OCI-M2 (cell line): ENCODE measurements at regions not wholly inside any gene's neighbourhood (a gene's known extent, or its start where the extent isn't known, plus 50 kb on each side); places are given as distances from the start of the nearest gene placed in this dataset.
"Not testable (repeated sequence)": the region's sequence is repeated elsewhere in the genome, so short reads cannot be mapped to it uniquely, and the experiment has no call there.

ENCODE experiments used
- DNase-seq: peaks from one replicate; lab custom pipeline; 2025; ENCODE audit not compliant: unreplicated experiment; lab: John Stamatoyannopoulos, UW

DNA sequence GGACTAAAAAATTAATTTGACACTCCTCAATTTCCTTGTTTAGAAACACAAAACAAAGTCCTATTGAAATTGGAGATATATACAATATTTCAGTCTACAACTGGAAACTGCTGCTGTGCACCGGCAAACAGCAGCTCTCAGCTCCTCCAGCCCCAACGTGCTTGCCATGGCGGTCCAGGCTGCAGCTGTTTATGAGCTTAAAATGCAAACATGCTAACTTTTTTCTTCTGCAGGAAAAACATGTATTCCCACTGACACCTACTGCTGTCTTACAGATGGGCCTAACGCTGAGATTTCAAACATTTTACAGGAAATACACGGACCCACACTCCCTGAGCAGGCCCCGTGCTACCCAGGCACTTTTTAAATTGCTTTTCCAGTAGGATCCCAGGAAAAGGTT, 195.5 kb downstream of the BCL11A start:
- no peak for DNase-seq

DNA sequence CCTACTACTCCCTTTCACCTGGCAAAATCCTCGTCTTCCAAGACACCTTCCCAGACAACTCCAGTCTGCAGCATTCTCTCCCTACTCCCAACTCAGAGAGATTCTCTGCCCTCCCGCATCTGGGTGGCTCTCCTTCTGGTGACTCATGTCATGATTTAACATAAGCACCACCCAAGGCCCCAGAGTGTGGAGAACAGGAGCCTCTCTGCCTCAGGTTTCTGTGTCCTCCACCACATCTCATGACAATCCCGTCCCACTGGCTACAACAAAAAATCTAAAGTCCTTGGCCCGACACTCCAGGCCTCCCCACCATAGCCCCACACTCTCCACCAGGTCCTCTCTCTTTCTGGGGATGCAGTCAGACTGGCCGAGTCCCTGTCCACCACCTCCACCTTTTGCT, 197.1 kb downstream of the BCL11A start:
- no peak for DNase-seq

DNA sequence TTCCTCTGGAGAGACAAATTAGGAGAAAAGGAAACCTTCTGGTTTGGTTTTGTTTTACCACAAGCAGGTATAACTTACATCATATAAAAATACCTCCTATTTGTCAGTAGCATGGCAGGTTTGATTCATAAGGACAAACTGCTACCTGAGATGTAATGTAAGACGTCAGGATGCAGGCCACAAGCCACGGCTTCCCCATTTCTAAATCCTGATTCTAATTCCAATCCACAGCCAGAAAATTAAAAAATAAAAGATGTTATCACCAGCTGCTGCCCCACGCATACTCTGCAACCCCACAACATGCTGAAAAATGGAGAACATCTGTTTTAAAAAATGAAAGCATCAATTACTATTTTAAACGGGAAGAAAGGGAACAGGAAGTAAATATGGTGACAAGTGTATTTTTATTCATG, 197.6 kb downstream of the BCL11A start:
- no peak for DNase-seq

DNA sequence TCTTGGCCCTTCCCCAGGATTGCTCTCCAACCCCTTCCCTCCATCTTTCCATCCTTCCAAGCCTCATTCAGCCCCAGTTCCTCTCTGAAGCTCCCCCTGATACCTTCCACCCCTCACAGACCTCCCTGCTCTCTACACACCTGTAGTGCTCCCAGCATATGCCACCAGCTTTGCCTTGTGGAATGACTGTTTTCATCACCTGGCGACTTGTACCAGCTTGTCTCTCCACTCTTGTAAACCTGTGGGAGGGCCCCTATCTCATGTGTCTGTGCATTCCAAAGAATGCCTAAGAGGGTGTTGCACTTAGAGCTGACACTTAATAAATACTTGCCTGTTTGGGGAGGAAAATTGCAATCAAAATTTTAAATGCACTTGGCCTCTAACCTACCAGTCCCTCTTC, 198.7 kb downstream of the BCL11A start:
- DNase-seq, result no peak

DNA sequence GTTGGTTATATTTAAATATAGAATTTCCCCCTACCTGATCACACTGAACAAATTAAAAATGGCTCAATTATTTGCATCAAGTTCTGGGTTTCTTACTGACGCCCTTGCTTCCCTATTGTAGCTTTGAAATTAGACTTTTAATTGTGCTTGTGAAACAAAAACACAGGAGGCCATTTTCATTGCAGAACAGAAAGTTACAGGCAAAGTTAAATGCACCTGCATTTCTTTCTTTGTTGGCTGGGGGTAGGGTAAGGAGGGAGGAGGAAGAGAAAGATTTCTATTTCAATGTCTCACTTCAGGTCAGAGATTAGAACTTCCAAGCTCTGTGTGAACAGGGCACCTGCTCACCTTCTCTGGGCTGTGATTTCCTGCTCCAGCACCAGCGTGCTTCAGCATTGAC, 199.6 kb downstream of the BCL11A start:
- DNase-seq, result no peak

DNA sequence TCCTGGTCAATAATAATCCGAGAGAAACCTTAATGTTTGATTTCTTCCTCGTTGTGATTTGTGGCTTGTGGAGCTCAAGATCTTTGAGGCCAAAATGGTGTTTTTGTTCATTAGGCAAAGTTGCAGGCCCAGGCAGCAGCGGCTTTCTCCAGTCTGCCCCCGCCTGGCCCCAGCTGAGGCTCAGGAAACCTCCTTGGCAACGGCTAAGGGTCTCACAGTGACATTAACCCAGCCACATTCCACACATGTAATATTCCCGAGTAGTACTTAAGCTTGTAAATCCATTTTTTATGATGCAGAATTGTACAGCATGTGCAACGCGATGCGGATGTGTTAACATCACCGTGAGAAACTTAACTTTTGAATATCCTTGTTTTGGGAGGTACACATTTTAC, 200.1 kb downstream of the BCL11A start:
- DNase-seq, result no peak

DNA sequence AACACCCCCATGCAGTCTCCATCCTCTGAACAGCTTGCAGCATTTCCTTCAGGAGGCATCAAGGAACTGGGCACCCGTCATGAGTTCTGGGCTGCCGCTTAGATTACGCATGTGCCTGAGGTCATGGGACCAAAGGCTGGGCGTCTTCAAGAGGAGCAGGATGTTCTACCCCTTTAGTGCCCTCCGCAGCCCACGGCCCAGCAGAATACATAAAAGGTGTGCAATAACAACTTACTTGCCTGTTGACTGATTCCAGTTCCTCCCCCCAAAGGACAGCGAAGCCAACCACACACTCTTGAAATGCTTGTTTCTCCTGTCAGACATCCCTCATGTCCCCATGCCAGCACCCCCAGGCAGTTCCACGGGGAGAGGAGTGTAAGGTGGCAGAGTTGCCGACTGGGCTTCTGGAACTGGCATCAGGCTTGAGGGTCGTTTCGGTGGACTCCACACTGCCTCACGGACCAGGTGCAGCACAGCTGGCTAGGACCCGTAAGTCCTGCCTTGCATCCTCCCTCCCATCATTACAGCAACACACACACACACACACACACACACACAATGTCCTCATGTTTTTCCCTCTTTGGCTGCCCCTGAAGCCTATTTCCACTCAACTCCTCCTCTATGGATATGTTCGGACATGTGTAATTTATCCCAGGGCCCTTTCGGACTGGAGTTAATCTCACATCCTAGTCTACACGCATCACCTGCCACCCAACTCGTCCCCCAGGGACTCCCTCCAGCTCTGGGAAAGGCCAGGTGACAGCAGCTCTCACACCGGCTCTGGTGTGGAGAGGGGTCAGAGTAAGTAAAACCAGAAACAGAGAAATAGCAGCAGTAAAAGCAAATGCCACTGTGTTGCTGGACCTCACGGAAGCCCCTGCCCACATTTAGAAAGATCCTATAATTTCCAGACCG, 200.7 kb downstream of the BCL11A start:
- no peak for DNase-seq

DNA sequence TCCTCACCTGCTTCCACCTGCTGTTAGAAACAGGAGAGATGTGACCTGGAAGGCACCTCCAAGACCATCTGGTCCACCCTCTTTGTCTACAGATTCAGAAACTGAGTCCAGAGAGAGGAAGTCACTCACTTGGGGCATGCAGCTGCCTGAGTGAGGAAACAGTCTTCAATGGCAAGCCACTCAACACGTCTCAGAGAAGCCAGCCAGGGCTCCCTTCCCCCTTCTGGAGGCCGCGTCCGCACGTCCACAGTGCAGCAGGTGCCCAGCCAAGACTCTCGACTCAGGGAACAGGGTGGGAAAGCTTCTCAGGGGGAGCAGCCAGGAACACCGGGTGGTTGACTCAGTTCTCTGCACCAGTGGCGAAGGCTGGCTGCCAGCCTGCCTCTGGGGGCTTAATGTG, 201.7 kb downstream of the BCL11A start:
- no peak for DNase-seq

DNA sequence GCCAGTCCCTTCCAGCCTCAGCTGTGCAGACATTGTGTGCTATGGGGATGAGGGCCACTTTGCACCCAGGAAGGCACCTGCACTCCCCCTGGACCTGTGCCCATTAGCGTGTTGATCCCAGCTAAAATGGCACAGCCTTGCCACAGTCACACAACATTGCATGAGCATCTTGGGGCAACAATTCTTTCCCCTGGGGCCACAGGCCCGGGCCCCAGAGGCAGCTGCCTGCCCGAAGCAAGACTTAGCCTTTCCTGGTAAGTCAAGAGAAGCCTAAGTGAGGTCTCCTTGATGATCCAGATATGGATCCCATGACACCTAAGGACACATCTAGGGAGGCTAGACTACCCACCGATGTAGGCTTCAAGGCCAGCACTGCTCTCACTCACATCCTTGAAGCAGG, 202.1 kb downstream of the BCL11A start:
- DNase-seq, result no peak

DNA sequence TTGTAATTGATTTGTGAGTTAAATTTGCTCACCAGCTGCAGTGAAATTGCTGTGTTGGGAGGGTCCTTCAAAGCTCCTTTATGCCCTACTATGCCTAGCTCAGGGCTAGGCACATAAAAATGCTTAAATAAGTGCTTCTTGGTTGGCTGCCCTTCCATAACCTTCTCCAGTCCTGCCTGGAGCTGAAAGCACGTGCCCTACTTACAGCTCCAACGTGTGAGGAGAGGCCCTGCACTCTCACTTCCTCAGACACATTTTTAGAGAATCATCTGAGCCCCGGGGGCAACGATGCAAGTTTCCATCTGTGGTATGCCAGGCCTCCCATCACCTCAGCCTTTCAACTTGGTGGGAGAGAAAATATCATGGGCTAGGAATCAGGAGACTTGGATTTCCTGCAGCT, 202.7 kb downstream of the BCL11A start:
- DNase-seq, result no peak

DNA sequence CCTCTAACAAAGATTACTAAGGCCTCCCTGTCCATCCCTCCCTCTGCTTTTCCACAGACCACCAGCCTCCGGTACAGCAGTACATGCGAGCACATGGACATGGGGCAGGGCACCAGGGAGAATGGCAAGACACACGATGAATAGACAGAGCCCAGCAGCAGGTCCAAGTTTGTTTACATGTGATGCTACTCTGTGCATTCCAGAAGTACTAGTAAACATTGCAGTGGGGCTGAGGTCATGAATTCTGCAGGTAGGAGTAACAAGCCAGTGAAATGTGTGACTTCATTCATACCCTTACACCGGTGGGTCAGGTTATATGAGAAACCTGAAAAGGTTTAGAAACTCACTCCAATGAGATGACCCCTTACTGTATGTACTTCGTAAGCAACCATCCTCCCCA, 205.7 kb downstream of the BCL11A start:
- DNase-seq, result no peak

DNA sequence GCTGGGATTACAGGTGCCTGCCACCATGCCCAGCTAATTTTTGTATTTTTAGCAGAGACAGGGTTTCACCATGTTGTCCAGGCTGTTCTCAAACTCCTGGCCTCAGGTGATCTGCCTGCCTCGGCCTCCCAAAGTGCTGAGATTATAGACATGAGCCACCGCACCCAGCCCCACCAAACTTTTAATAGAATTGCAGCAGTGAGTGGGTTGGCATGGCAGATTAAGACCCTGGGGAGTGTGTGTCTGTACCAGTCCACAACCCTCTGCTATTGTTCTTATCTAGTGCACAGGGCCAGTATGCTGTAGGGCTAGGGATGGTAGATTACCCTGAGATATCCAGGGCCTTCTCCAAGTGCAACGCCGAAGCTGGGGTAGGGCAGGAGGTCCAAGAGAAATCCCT, 211.0 kb downstream of the BCL11A start:
- DNase-seq, result not testable (repeated sequence)

DNA sequence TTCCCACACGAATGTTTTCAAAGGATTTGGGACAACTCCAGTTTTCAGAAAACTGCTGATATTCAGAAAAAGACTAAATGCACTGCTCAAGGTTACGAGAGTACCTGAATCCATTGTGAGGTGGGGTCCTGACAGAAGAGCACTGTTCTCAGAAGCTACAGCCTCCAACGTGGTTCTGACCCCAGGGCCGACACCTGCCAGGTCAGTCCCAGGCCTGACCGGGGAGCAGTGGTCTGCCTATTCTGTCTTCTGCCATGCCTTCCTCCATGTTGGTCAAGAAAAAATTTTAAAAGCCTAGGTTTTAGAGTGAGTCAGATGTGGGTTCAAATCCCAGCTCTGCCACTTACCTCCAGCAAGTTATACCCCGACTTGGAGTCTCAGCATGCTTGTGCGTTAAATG, 212.3 kb downstream of the BCL11A start:
- DNase-seq, result no peak

DNA sequence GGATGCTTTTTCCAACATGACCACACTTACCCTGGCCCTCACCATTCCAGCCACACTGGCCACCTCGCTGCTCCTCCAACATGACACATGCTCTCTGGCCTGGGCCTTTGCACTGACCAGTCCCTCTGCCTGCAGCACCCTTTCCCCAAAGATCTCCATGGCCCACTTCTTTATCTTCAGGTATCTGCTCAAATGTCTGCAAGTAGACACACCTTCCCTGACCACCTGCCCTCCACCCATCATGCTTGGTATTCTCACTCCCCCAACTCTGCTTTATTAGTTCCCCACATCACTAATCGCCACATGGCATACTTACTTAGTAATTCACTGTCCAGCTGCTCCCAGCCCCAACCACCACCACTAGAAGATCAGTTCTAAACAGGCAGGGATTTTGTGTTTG, 214.2 kb downstream of the BCL11A start:
- DNase-seq, result no peak

DNA sequence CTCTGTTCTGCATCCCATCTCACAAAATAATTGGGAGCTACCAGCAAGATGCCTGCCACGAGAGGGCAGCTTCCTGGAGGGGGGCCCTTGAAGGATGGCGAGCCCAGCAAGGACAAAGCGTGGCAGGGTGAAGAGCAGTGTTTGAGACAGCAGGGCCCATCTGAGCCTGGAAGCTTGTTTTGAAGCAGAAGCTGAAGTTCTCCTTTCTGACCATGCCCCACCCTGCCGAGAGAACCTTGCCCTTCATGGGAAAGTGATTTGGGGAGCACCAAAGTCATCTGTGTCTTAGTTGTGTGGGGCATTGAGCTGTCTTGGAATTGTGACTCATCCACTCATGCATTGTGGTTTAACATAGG, 216.3 kb downstream of the BCL11A start:
- no peak for DNase-seq

DNA sequence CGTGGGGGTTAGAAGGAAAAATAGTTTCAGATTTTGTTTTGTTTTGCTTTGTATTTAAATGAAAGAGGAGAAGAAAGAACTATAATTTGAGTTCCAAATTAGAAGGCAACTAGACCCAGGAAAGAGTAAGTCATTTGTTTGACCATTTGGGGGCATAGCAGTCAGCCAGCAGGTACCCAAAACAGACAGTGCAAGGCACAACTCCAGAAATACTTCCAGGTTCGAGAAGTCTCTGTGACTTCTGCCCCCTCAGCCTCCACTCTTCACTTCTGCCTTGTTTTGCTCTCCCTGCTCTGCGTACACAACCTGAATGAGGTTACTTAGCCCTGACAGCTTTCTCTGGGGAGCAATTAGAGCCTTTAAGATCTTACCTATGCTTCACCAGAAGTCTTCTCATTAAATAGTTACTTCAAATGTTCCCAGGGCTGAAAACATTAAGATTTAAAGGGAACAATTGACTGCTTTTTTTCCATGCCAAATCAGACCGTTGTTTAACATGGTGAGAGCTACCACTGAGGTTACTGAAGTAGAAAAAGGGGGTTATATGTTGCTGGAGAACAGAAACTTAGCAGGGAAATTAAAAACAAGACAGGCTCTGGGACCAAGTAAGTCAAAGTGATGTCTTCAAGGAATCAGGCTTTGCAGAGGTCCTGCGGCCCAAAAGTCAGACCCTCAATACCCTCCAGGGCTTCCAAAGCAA, 216.9 kb downstream of the BCL11A start:
- DNase-seq, result no peak

DNA sequence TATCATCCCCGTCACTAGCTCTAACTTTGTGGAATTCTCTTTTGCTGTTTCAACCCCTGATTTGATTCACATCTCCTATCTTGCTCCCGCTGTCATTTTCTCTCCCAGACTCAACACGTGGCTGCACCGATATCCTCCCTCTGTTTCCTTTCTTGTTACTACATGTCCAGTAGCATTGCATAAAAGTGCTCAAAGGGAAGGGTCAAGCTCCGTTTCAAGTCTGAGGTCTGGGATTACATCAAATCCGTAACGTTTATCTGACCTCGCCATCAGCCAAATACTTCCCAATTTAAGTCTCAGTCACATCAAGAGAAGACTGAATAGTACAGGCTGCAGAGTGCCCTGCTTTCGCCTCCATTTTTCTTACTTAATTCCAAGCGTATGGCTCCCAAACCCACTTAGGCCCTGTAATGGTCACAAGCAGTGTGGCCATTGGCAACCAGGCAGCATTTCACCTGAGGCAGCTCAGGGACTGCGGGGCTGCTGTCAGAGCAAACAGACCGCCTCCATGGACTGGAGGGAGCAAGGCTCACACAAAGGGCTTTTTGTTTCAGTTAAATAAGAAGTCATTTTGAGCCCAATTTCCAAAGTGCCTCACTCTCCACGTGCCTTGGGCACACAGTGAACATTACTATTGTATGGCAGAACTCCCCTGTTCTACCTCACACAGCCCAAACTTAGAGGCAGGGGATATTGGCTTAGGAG, 217.8 kb downstream of the BCL11A start:
- DNase-seq, result no peak

DNA sequence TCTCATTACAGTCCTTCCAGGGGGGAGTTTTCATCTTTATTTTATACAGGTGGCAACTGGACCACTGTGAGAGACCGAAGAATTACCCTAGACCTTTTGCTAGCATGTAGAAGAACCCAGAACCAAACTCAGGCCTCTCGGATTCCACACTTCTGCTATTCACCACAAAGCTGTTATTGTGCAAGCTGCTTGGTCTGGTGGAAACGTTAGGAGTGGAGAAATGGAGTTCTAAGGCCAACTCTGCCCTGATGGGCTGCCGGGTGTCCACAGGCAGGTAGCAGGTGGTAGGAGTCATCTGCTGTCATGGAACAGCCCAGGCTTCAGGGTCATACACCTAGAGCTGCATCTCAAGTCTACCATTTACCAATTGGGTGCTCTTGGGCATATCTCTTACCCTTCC, 218.8 kb downstream of the BCL11A start:
- no peak for DNase-seq

DNA sequence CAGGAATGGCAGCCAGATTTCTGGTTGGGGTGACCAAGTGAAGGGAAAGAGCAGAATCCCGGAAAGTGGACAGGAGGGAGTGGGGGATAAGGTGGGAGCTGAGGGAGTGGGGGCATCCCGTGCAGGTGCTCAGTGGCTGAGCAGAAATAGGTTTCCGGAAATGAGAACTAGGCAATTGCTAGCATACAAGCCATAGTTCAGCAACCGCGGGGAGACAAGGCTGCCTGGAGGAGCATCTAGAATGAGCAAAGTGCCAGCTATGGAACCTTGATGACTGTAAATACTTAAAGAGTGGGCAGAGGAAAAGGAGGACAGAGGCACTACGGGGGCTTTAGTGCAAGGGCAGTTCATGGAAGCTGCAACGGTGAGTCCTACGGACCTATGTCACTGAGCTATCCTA, 220.2 kb downstream of the BCL11A start:
- DNase-seq, result no peak

DNA sequence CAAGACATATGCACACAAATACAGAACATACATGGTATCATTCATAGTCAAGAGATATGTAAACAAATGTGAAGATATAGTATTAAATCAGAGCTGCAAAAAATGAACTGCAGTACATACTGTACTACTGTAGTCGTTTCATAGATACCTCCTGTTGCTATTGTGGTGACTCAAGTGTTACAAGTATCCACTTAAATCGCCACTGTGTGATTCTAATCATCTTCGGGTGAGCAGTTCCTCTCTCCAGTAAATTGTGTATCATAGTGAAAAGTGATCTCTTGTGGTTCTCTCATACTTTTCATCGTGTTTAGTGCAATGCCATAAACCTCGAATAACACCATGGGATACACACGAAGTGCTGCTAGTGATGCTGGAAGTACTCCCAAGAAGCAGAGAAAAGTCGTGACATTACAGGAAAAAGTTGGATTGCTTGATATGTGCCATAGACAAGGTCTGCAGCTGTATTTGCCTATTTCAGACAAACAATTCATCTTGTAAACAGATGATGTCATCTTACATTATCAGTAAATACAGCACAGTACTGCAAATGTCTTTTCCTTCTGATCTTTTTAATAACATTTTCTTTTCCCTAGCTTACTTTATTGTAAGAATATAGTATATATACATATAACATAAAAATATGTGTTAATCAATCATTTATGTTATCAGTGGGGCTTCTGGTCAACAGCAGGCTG, 222.2 kb downstream of the BCL11A start:
- DNase-seq, result no peak

DNA sequence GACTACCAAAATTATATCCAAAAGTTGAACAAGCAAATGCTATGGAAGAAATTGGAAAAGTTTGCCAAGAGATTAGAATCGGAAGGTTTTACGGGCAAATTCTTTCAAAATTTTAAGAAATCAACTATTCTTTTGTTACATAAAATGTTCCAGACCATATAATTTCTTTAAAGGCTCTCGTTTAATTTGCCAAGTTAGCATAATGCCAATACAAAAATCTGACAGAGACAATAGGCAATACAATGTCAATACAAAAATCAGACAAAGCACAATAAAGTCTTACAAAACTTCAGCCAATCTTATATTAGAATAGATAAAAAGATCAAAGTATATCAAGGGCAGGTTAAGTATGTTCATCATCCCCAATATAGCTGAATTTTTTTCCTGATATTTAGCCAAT, 224.2 kb downstream of the BCL11A start:
- DNase-seq, result no peak
